ENCODE measurements at regions not wholly inside any gene's neighbourhood (a gene's known extent, or its start where the extent isn't known, plus 50 kb on each side); places are given as distances from the start of the nearest gene placed in this dataset.

DNA sequence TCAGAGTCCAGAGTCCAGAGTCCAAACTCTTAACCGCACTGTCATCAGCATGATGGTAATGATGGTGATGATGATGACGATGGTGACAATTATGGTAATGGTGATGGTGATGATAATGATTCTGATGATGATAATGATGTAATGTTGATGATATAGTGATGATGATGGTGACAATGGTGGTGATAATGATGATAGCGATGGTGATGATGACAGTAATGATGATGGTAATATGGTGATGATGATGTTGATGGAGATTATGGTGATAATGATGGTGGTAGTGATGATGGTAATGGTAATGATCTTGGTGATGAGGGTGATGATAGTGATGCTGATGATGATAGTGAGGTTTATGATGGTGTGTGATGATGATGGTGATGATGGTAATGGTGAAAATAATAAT is 367.8 kb upstream of the CDH4 start:
- no peak for TF ChIP-seq POLR2A (IDR thresholded peaks at IDR 0.05)
- TF ChIP-seq, protein P1, sequence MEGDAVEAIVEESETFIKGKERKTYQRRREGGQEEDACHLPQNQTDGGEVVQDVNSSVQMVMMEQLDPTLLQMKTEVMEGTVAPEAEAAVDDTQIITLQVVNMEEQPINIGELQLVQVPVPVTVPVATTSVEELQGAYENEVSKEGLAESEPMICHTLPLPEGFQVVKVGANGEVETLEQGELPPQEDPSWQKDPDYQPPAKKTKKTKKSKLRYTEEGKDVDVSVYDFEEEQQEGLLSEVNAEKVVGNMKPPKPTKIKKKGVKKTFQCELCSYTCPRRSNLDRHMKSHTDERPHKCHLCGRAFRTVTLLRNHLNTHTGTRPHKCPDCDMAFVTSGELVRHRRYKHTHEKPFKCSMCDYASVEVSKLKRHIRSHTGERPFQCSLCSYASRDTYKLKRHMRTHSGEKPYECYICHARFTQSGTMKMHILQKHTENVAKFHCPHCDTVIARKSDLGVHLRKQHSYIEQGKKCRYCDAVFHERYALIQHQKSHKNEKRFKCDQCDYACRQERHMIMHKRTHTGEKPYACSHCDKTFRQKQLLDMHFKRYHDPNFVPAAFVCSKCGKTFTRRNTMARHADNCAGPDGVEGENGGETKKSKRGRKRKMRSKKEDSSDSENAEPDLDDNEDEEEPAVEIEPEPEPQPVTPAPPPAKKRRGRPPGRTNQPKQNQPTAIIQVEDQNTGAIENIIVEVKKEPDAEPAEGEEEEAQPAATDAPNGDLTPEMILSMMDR (IDR thresholded peaks at IDR 0.05): no peak

Measured in uterus (tissue), 2 donors.